Breast epithelium (tissue), 4 donors: ENCODE measurements at regions not wholly inside any gene's neighbourhood (a gene's known extent, or its start where the extent isn't known, plus 50 kb on each side); places are given as distances from the start of the nearest gene placed in this dataset.

ENCODE experiments used
- DNase-seq, 2 donors: peaks; one replicate each; pipeline ENCODE4 v3.0.0-alpha.2; 2019; ENCODE audit warnings: low spot score in 2 of 2
- H3K27ac ChIP-seq, 2 donors: fragments of 200-600 bp; sonication (generic) in 1 of 2; one replicate each; pipeline ENCODE4 v1.5.1; 2016 to 2019; ENCODE audit warnings: mild to moderate bottlenecking in 1 of 2
- H3K27me3 ChIP-seq, 2 donors: fragments of 200-600 bp; sonication (generic) in 1 of 2; one replicate each; pipeline versions ENCODE4 v1.5.1 to v1.6.0; 2017 to 2019; ENCODE audit warnings: control low read depth in 1 of 2, mild to moderate bottlenecking in 1 of 2
- H3K36me3 ChIP-seq: fragments of 200-600 bp; one replicate; pipeline ENCODE4 v1.5.1; 2019
- H3K4me1 ChIP-seq, 2 donors: fragments of 200-600 bp; sonication (generic); one replicate each; pipeline ENCODE4 v1.5.1; 2016 to 2019; ENCODE audit warnings: control low read depth in 1 of 2
- H3K4me3 ChIP-seq, 3 donors: fragments of 200-600 bp; sonication (generic); 1 replicate in 2 of 3; 2 replicates in 1 of 3; pipeline ENCODE4 v1.5.1; 2016 to 2019; ENCODE audit warnings: mild to moderate bottlenecking in 3 of 3, moderate library complexity in 2 of 3
- H3K9me3 ChIP-seq, 2 donors: fragments of 200-600 bp; sonication (generic) in 1 of 2; one replicate each; pipeline ENCODE4 v1.5.1; 2016 to 2019; ENCODE audit warnings: control low read depth in 1 of 2
- POLR2A ChIP-seq: fragments of 450-650 bp; IDR thresholded peaks from one replicate; pipeline ENCODE4 v1.6.1; 2016; ENCODE audit warnings: antibody characterized with exemption, mild to moderate bottlenecking, moderate library complexity
- POLR2AphosphoS5 ChIP-seq, 3 donors: sonication (generic); formaldehyde crosslinking; IDR thresholded peaks; one replicate each; pipeline ENCODE4 v1.6.1; 2017; ENCODE audit warnings: antibody characterized with exemption in 3 of 3
- intact Hi-C: fragments of 100-400 bp; cut with DNase I; formaldehyde crosslinking; loops from one replicate; pipeline ENCODE4 v1.15.1; 2023; ENCODE audit warnings: low total_unique reads
- TF ChIP-seq, protein P1 (sequence below), 3 donors: fragments of 450-650 bp; IDR thresholded peaks; one replicate each; pipeline ENCODE4 v1.5.1; 2016 to 2017; ENCODE audit warnings: antibody characterized with exemption in 3 of 3, mild to moderate bottlenecking in 3 of 3, moderate library complexity in 3 of 3

DNA sequence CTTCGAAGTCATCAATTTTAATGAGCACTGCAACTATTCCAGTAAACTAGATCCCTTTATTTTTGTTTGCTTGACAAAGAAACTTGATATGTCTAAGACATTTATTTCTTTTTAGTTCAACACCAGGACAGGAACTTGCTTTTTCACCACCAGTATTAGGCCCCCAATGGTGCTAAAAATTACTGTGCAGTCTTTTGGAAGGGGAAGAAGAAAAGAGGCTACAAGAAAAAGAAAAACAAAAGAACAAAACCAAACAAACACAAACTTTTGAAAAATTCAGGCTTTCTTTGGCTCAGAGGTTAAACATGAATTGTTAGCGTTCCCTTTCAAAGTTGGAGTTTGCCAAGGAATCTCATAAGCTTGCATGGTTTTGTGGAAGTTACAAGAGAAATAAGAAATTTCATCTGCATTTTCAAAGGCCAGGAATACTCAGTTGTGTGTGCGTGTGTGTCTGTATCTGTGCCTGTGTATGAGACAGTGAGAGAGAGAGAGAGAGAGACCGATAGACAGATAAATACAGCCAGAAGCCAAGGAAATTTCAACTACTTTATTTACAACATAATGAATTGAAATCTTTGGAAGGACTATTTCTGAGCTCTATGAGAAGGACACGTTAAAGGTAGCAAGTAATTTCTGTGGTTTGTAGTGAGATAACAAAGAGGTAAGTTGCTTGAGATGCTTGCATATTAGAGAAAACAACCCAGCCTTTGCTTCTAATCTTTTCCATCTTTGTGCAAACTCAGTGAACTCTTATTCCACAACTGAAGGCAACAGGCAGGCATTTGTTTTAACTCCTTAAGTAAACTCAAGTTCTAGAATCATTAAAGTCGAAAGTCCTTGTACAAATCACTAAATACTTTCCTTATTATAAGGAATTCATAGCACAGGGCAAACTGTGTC lies 171.0 kb upstream of the CITED2 start:
- intact Hi-C loops: no loop called here
- no peaks in the 10 kb centered on the region for H3K9me3 ChIP-seq
- no peak for TF ChIP-seq POLR2AphosphoS5 (IDR thresholded peaks at IDR 0.05)
- no peak for TF ChIP-seq POLR2A
- TF ChIP-seq, protein P1, sequence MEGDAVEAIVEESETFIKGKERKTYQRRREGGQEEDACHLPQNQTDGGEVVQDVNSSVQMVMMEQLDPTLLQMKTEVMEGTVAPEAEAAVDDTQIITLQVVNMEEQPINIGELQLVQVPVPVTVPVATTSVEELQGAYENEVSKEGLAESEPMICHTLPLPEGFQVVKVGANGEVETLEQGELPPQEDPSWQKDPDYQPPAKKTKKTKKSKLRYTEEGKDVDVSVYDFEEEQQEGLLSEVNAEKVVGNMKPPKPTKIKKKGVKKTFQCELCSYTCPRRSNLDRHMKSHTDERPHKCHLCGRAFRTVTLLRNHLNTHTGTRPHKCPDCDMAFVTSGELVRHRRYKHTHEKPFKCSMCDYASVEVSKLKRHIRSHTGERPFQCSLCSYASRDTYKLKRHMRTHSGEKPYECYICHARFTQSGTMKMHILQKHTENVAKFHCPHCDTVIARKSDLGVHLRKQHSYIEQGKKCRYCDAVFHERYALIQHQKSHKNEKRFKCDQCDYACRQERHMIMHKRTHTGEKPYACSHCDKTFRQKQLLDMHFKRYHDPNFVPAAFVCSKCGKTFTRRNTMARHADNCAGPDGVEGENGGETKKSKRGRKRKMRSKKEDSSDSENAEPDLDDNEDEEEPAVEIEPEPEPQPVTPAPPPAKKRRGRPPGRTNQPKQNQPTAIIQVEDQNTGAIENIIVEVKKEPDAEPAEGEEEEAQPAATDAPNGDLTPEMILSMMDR (IDR thresholded peaks at IDR 0.05): no peak
- H3K27ac ChIP-seq: peak overlapping the region; percentile 12 to 36
- H3K27me3 ChIP-seq: no peaks in the 10 kb centered on the region
- no peak overlapping the region for H3K4me3 ChIP-seq
- DNase-seq: no peak
- H3K4me1 ChIP-seq: no peaks in the 10 kb centered on the region
- H3K36me3 ChIP-seq: no peaks in the 10 kb centered on the region

GRCh38 chr6:139544701-139545057 lies 170.2 kb upstream of the CITED2 start:
- Histone ChIP-seq H3K27ac (peak overlapping the region; percentile 12 to 36), H3K9me3 (no peaks in the 10 kb centered on the region), H3K4me3 (no peak overlapping the region), H3K4me1 (no peaks in the 10 kb centered on the region), H3K36me3 (no peaks in the 10 kb centered on the region), H3K27me3 (no peaks in the 10 kb centered on the region)
- TF ChIP-seq POLR2AphosphoS5 (IDR thresholded peaks at IDR 0.05) (no peak), POLR2A (no peak)
- TF ChIP-seq, protein P1 (IDR thresholded peaks at IDR 0.05): no peak
- intact Hi-C loops: no loop called here
- no peak for DNase-seq

DNA sequence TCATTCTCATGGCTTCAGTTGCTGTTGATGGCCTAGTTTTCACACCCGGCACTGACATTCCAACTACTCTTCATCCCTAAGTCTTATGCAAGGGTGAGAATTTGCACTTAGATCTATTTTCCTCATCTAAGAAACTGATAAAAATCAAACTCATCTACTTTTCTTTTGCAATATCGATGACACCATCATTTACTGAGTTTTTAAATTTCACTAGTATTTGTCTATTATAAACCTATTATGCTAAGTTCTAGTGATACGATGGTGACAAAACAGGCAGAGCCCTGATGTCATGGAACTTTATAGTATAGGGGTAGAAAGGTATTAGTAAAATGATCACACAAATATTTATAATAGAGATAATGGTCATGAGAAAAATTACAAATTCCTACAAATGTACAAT lies 167.9 kb upstream of the CITED2 start:
- DNase-seq: no peak
- H3K4me1 ChIP-seq: no peaks in the 10 kb centered on the region
- TF ChIP-seq POLR2AphosphoS5 (IDR thresholded peaks at IDR 0.05): no peak
- no peak for TF ChIP-seq POLR2A
- TF ChIP-seq, protein P1 (IDR thresholded peaks at IDR 0.05): no peak

DNA sequence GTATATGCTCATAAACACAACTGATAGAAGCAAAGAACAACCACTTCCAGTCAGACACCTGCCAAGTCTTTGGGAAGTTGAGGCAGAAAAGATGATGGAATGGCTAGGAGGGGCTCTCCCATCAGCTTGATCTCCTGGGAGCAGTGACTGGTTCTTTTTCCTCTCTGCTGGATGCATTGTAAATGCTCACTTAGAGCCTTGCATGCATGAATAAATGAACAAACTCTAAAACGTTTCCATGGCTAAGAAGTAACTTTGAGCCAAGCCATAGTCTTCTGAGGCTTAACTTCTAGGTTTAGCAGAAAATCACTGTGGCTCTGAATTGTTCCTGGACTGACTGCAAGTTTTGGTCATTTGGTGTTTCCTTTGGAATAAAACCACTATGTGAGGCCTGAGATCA lies 166.4 kb upstream of the CITED2 start:
- intact Hi-C loops: no loop called here
- Histone ChIP-seq H3K4me3 (no peak overlapping the region), H3K9me3 (no peaks in the 10 kb centered on the region), H3K36me3 (no peaks in the 10 kb centered on the region), H3K4me1 (no peaks in the 10 kb centered on the region), H3K27ac (no peak overlapping the region), H3K27me3 (no peaks in the 10 kb centered on the region)
- DNase-seq: no peak
- TF ChIP-seq, protein P1 (IDR thresholded peaks at IDR 0.05): no peak
- TF ChIP-seq POLR2A (no peak), POLR2AphosphoS5 (IDR thresholded peaks at IDR 0.05) (no peak)

More for the DNA sequence above, 167.9 kb upstream of the CITED2 start:
- no peaks in the 10 kb centered on the region for H3K36me3 ChIP-seq
- no peaks in the 10 kb centered on the region for H3K27me3 ChIP-seq
- no peak overlapping the region for H3K27ac ChIP-seq
- no peaks in the 10 kb centered on the region for H3K9me3 ChIP-seq
- intact Hi-C loops: no loop called here
- no peak overlapping the region for H3K4me3 ChIP-seq

DNA sequence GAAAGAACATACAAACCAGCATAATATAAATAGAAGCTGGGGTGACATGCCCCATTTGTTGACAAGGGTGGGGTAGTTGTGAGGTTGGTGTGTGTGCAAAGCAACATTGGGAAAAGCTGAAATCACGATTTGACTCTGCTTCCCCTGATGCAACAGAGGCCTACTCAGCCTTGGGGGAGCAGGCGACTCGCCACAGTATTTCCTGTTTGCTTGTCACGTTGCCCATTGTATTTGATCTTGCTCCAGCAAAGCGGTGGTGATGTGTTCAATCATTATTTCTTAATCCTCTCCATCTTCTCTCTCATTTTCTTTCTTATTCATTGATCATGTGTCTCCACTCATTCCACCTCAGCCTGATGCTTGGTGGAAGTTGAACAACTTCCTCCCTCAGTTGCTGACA lies 165.8 kb upstream of the CITED2 start:
- no peak overlapping the region for H3K4me3 ChIP-seq
- no peak for DNase-seq
- no peaks in the 10 kb centered on the region for H3K27me3 ChIP-seq
- H3K27ac ChIP-seq: peak overlapping the region in 1 of 2 donors; percentile 36
- intact Hi-C loops: no loop called here
- no peaks in the 10 kb centered on the region for H3K36me3 ChIP-seq
- TF ChIP-seq POLR2A (no peak), POLR2AphosphoS5 (IDR thresholded peaks at IDR 0.05) (peak in 1 of 3 donors; percentile 53)
- TF ChIP-seq, protein P1 (IDR thresholded peaks at IDR 0.05): no peak
- no peaks in the 10 kb centered on the region for H3K4me1 ChIP-seq
- no peaks in the 10 kb centered on the region for H3K9me3 ChIP-seq
